22Rv1 (cell line): ENCODE measurements at regions not wholly inside any gene's neighbourhood (a gene's known extent, or its start where the extent isn't known, plus 50 kb on each side); places are given as distances from the start of the nearest gene placed in this dataset.

Experiments
- ZFX ChIP-seq: fragments of 450-650 bp; IDR thresholded peaks from 2 replicates; pipeline ENCODE4 v1.6.1; 2017; ENCODE audit warnings: antibody characterized with exemption, borderline replicate concordance
- TF ChIP-seq, protein P1 (sequence below): fragments of 450-650 bp; IDR thresholded peaks from 2 replicates; pipeline ENCODE4 v1.5.1; 2017; ENCODE audit warnings: mild to moderate bottlenecking

- TF ChIP-seq, protein P1, sequence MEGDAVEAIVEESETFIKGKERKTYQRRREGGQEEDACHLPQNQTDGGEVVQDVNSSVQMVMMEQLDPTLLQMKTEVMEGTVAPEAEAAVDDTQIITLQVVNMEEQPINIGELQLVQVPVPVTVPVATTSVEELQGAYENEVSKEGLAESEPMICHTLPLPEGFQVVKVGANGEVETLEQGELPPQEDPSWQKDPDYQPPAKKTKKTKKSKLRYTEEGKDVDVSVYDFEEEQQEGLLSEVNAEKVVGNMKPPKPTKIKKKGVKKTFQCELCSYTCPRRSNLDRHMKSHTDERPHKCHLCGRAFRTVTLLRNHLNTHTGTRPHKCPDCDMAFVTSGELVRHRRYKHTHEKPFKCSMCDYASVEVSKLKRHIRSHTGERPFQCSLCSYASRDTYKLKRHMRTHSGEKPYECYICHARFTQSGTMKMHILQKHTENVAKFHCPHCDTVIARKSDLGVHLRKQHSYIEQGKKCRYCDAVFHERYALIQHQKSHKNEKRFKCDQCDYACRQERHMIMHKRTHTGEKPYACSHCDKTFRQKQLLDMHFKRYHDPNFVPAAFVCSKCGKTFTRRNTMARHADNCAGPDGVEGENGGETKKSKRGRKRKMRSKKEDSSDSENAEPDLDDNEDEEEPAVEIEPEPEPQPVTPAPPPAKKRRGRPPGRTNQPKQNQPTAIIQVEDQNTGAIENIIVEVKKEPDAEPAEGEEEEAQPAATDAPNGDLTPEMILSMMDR: no peak
- TF ChIP-seq ZFX: no peak
Observed at GRCh38 chr2:204046145-204046544, 109.6 kb downstream of the ICOS start.
